SK-N-SH treated with all-trans-retinoic acid at 6 μM for 48 hours (cell line): ENCODE measurements at regions not wholly inside any gene's neighbourhood (a gene's known extent, or its start where the extent isn't known, plus 50 kb on each side); places are given as distances from the start of the nearest gene placed in this dataset.

Source experiments
- ATAC-seq: fragments of 200-7000 bp; cut with Tn5 transposase; 3 replicates; pipeline ENCODE4 v1.9.1; 2020; ENCODE audit warnings: mild to moderate bottlenecking, moderate library complexity
- ARNTL ChIP-seq: fragments of 450-650 bp; formaldehyde crosslinking; IDR thresholded peaks from 2 replicates; pipeline ENCODE4 v1.5.0; 2020; ENCODE audit warnings: low read depth, mild to moderate bottlenecking, moderate library complexity, borderline replicate concordance
- CSDC2 ChIP-seq: fragments of 250-450 bp; sonication (Bioruptor Pico); IDR thresholded peaks from 2 replicates; pipeline ENCODE4 v1.5.0; 2020; ENCODE audit warnings: mild to moderate bottlenecking, moderate library complexity
- ESRRG ChIP-seq: fragments of 250-450 bp; sonication (Bioruptor Pico); IDR thresholded peaks from 2 replicates; pipeline ENCODE4 v1.6.1; 2021; ENCODE audit warnings: mild to moderate bottlenecking
- GLIS3 ChIP-seq: fragments of 250-450 bp; sonication (Bioruptor Pico); IDR thresholded peaks from 2 replicates; pipeline ENCODE4 v1.5.0; 2020; ENCODE audit warnings: mild to moderate bottlenecking, moderate library complexity
- ISL1 ChIP-seq: fragments of 250-450 bp; sonication (Bioruptor Pico); IDR thresholded peaks from 2 replicates; pipeline ENCODE4 v2.1.2; 2022; ENCODE audit warnings: mild to moderate bottlenecking, moderate library complexity
- OSR1 ChIP-seq: fragments of 250-450 bp; sonication (Bioruptor Pico); IDR thresholded peaks from 2 replicates; pipeline ENCODE4 v1.8.0; 2022; ENCODE audit warnings: moderate library complexity, mild to moderate bottlenecking, inconsistent platforms
- PPARA ChIP-seq: fragments of 250-450 bp; sonication (Bioruptor Pico); IDR thresholded peaks from 2 replicates; pipeline ENCODE4 v1.5.0; 2020; ENCODE audit warnings: mild to moderate bottlenecking, borderline replicate concordance
- RARB ChIP-seq: fragments of 250-450 bp; sonication (Bioruptor Pico); IDR thresholded peaks from 2 replicates; pipeline ENCODE4 v1.8.0; 2021; ENCODE audit warnings: mild to moderate bottlenecking, moderate library complexity
- SNAI2 ChIP-seq: fragments of 250-450 bp; sonication (Bioruptor Pico); IDR thresholded peaks from 2 replicates; pipeline ENCODE4 v1.5.0; 2020; ENCODE audit warnings: mild to moderate bottlenecking, moderate library complexity
- TCF4 ChIP-seq: fragments of 250-450 bp; sonication (Bioruptor Pico); IDR thresholded peaks from 2 replicates; pipeline ENCODE4 v1.8.0; 2021; ENCODE audit warnings: mild to moderate bottlenecking, moderate library complexity, borderline replicate concordance
- TOX ChIP-seq: fragments of 250-450 bp; sonication (Bioruptor Pico); IDR thresholded peaks from 2 replicates; pipeline ENCODE4 v1.8.0; 2021; ENCODE audit warnings: mild to moderate bottlenecking, moderate library complexity, borderline replicate concordance
- ZC3H10 ChIP-seq: fragments of 250-450 bp; sonication (Bioruptor Pico); IDR thresholded peaks from 2 replicates; pipeline ENCODE4 v1.5.1; 2021; ENCODE audit warnings: mild to moderate bottlenecking, moderate library complexity
- ZFP3 ChIP-seq: fragments of 250-450 bp; sonication (Bioruptor Pico); IDR thresholded peaks from 2 replicates; pipeline ENCODE4 v1.5.0; 2020; ENCODE audit warnings: mild to moderate bottlenecking, moderate library complexity
- ZFP30 ChIP-seq: fragments of 450-650 bp; formaldehyde crosslinking; IDR thresholded peaks from 2 replicates; pipeline ENCODE4 v1.5.0; 2022; ENCODE audit warnings: mild to moderate bottlenecking, moderate library complexity
- ZNF565 ChIP-seq: fragments of 450-650 bp; formaldehyde crosslinking; conservative IDR thresholded peaks from 2 replicates; pipeline ENCODE4 v1.5.0; 2020; ENCODE audit warnings: low read depth, mild to moderate bottlenecking, moderate library complexity
- ZNF70 ChIP-seq: fragments of 450-650 bp; formaldehyde crosslinking; IDR thresholded peaks from 2 replicates; pipeline ENCODE4 v1.5.0; 2020; ENCODE audit warnings: mild to moderate bottlenecking, moderate library complexity
- ZNF8 ChIP-seq: fragments of 450-650 bp; formaldehyde crosslinking; IDR thresholded peaks from 2 replicates; pipeline ENCODE4 v1.5.0; 2020; ENCODE audit warnings: mild to moderate bottlenecking, moderate library complexity
- TF ChIP-seq, protein P1 (sequence below): fragments of 250-450 bp; sonication (Bioruptor Pico); IDR thresholded peaks from 2 replicates; pipeline ENCODE4 v1.8.0; 2021; ENCODE audit warnings: low read depth, mild to moderate bottlenecking, moderate library complexity, borderline replicate concordance
- TF ChIP-seq, protein P2 (sequence below): fragments of 250-450 bp; sonication (Bioruptor Pico); IDR thresholded peaks from 2 replicates; pipeline ENCODE4 v1.5.1; 2020; ENCODE audit warnings: low read depth, mild to moderate bottlenecking, moderate library complexity
- TF ChIP-seq, protein P3 (sequence below): fragments of 250-450 bp; sonication (Bioruptor Pico); IDR thresholded peaks from 2 replicates; pipeline ENCODE4 v1.5.0; 2020; ENCODE audit warnings: mild to moderate bottlenecking, moderate library complexity
- TF ChIP-seq, protein P4 (sequence below): fragments of 250-450 bp; sonication (Bioruptor Pico); IDR thresholded peaks from 2 replicates; pipeline ENCODE4 v1.5.1; 2021; ENCODE audit warnings: mild to moderate bottlenecking, moderate library complexity

DNA sequence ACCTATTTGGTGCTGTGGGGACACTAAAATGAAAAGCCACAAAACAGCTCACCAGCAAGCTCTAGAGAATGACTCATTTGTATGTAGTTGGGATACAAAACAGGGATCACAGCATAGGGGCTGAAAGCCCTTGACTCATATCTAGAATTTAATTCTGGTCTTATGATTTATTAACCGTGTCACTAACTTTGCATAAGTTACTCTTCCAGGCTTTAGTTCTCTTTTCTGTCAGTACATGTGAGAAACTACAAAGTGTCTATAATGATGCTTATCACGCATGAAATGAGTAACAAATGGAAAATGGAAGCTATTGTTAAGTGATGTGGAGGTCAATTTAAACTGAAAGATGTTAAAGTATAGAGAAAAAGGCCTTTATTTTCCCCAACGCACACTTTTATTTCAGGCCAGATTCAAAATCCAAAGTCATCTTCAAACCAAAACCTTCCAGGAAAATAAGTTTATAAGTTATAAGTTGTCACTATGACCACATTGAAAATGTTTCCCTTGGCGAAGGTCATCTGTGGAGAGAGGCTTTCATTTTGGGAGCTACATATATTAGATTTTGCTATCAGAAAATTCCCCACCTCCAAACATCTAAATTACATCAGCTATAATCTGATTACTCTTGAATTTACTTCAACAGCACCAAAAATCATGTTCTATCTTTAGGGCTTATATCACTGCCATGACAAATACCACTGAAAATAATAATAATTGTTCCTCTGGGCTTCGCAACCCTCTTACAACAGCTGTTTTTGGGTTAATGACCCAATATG lies 430.5 kb downstream of the MRPL39 start (continued):
- TF ChIP-seq, protein P1, sequence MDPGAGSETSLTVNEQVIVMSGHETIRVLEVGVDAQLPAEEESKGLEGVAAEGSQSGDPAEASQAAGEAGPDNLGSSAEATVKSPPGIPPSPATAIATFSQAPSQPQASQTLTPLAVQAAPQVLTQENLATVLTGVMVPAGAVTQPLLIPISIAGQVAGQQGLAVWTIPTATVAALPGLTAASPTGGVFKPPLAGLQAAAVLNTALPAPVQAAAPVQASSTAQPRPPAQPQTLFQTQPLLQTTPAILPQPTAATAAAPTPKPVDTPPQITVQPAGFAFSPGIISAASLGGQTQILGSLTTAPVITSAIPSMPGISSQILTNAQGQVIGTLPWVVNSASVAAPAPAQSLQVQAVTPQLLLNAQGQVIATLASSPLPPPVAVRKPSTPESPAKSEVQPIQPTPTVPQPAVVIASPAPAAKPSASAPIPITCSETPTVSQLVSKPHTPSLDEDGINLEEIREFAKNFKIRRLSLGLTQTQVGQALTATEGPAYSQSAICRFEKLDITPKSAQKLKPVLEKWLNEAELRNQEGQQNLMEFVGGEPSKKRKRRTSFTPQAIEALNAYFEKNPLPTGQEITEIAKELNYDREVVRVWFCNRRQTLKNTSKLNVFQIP (CRISPR knock-in tag): no peak
- TF ChIP-seq RARB (CRISPR knock-in tag): peak; percentile 58; the same call in 1 of the 2 replicates
- no peak for TF ChIP-seq ZNF565 (CRISPR knock-in tag)
- TF ChIP-seq TOX (CRISPR knock-in tag): peak; percentile 64; the same call in 1 of the 2 replicates
- TF ChIP-seq ISL1 (CRISPR knock-in tag): peak; percentile 89

DNA sequence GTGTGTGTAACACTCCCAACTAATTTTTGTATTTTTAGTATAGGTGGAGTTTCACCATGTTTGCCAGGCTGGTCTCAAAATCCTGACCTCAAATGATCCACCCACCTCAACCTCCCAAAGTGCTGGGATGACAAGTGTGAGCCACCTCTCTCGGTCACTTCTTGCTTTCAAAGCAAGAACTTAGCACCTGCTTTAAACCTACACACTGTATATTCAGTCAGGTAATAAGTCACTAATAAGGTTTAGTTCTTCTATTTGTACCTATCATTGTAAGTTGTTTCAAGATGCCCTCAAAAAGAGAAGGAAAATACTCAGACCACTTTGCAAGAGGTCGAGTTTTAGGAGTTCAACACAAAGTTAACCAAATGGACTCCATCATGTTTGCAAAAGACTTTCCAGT lies 431.3 kb downstream of the MRPL39 start:
- no peak for ATAC-seq
- TF ChIP-seq ARNTL: no peak
- no peak for TF ChIP-seq ZNF70 (CRISPR knock-in tag)
- TF ChIP-seq, protein P1 (CRISPR knock-in tag): no peak
- TF ChIP-seq PPARA (CRISPR knock-in tag): no peak
- no peak for TF ChIP-seq ESRRG
- no peak for TF ChIP-seq GLIS3 (CRISPR knock-in tag)
- TF ChIP-seq, protein P2, sequence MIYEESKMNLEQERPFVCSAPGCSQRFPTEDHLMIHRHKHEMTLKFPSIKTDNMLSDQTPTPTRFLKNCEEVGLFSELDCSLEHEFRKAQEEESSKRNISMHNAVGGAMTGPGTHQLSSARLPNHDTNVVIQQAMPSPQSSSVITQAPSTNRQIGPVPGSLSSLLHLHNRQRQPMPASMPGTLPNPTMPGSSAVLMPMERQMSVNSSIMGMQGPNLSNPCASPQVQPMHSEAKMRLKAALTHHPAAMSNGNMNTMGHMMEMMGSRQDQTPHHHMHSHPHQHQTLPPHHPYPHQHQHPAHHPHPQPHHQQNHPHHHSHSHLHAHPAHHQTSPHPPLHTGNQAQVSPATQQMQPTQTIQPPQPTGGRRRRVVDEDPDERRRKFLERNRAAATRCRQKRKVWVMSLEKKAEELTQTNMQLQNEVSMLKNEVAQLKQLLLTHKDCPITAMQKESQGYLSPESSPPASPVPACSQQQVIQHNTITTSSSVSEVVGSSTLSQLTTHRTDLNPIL (CRISPR knock-in tag): no peak
- no peak for TF ChIP-seq RARB (CRISPR knock-in tag)
- TF ChIP-seq ZFP30: no peak
- TF ChIP-seq, protein P3, sequence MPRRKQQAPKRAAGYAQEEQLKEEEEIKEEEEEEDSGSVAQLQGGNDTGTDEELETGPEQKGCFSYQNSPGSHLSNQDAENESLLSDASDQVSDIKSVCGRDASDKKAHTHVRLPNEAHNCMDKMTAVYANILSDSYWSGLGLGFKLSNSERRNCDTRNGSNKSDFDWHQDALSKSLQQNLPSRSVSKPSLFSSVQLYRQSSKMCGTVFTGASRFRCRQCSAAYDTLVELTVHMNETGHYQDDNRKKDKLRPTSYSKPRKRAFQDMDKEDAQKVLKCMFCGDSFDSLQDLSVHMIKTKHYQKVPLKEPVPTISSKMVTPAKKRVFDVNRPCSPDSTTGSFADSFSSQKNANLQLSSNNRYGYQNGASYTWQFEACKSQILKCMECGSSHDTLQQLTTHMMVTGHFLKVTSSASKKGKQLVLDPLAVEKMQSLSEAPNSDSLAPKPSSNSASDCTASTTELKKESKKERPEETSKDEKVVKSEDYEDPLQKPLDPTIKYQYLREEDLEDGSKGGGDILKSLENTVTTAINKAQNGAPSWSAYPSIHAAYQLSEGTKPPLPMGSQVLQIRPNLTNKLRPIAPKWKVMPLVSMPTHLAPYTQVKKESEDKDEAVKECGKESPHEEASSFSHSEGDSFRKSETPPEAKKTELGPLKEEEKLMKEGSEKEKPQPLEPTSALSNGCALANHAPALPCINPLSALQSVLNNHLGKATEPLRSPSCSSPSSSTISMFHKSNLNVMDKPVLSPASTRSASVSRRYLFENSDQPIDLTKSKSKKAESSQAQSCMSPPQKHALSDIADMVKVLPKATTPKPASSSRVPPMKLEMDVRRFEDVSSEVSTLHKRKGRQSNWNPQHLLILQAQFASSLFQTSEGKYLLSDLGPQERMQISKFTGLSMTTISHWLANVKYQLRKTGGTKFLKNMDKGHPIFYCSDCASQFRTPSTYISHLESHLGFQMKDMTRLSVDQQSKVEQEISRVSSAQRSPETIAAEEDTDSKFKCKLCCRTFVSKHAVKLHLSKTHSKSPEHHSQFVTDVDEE: no peak
- no peak for TF ChIP-seq SNAI2 (CRISPR knock-in tag)
- no peak for TF ChIP-seq OSR1
- TF ChIP-seq, protein P4, sequence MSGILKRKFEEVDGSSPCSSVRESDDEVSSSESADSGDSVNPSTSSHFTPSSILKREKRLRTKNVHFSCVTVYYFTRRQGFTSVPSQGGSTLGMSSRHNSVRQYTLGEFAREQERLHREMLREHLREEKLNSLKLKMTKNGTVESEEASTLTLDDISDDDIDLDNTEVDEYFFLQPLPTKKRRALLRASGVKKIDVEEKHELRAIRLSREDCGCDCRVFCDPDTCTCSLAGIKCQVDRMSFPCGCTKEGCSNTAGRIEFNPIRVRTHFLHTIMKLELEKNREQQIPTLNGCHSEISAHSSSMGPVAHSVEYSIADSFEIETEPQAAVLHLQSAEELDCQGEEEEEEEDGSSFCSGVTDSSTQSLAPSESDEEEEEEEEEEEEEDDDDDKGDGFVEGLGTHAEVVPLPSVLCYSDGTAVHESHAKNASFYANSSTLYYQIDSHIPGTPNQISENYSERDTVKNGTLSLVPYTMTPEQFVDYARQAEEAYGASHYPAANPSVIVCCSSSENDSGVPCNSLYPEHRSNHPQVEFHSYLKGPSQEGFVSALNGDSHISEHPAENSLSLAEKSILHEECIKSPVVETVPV (CRISPR knock-in tag): no peak
- no peak for TF ChIP-seq ZNF565 (CRISPR knock-in tag)
- TF ChIP-seq, all 23 proteins: peak for 0

DNA sequence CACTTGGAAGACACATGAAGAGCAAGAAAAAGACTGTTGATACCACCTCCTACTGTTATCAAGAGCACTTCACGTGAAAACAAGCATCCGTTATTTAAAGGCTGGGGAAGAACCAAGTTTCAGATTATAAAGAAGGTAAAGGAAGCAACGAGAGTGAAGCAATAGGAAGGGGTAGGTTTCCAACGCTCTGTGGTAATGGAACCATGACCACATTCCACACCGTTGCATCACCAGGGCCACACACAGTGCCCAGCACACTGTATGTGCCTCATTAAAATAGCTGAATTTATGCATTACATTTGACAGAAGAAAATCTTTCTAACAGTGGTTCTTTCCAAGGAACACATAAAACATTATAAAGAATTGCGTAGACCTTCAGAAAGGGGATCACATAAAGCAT lies 435.8 kb downstream of the MRPL39 start:
- peak; percentile 82; the same call in 2 of the 3 replicates for ATAC-seq
- TF ChIP-seq TCF4: no peak
- TF ChIP-seq ZNF8 (CRISPR knock-in tag): no peak
- TF ChIP-seq OSR1: no peak
- TF ChIP-seq CSDC2: no peak
- no peak for TF ChIP-seq ARNTL
- TF ChIP-seq, protein P1 (CRISPR knock-in tag): no peak
- no peak for TF ChIP-seq ZNF565 (CRISPR knock-in tag)
- TF ChIP-seq, protein P4 (CRISPR knock-in tag): no peak
- TF ChIP-seq PPARA (CRISPR knock-in tag): no peak
- TF ChIP-seq ZC3H10 (CRISPR knock-in tag): no peak
- no peak for TF ChIP-seq ZFP3
- no peak for TF ChIP-seq SNAI2 (CRISPR knock-in tag)
- TF ChIP-seq, protein P3: no peak
- no peak for TF ChIP-seq ISL1 (CRISPR knock-in tag)
